ENCODE measurements at regions not wholly inside any gene's neighbourhood (a gene's known extent, or its start where the extent isn't known, plus 50 kb on each side); places are given as distances from the start of the nearest gene placed in this dataset.

DNA sequence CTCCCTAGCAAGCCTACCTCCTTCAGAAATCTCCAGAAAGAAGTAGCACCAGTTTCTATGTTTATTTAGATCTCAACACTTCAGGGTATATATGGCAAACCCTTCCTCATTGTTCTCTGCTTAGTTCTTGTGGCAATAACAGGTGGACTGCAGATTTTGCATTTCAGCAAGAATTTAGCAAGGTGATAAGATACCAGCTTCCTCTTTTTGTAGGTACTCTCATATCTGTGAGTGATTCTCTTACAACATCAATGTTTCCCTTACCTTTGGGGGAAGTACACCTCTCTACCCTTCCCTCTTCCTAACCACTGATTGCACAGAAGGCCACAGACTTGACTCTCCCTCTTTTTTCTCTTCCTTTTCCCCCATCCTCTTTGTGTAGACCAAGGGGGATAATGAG lies 230.9 kb upstream of the SESN3 start:
- TF ChIP-seq SIN3A (IDR thresholded peaks at IDR 0.05; ENCODE audit: borderline replicate concordance, insufficient read depth, low read depth, low read length), result no peak
- TF ChIP-seq, protein P1, sequence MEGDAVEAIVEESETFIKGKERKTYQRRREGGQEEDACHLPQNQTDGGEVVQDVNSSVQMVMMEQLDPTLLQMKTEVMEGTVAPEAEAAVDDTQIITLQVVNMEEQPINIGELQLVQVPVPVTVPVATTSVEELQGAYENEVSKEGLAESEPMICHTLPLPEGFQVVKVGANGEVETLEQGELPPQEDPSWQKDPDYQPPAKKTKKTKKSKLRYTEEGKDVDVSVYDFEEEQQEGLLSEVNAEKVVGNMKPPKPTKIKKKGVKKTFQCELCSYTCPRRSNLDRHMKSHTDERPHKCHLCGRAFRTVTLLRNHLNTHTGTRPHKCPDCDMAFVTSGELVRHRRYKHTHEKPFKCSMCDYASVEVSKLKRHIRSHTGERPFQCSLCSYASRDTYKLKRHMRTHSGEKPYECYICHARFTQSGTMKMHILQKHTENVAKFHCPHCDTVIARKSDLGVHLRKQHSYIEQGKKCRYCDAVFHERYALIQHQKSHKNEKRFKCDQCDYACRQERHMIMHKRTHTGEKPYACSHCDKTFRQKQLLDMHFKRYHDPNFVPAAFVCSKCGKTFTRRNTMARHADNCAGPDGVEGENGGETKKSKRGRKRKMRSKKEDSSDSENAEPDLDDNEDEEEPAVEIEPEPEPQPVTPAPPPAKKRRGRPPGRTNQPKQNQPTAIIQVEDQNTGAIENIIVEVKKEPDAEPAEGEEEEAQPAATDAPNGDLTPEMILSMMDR (IDR thresholded peaks at IDR 0.05), result no peak
- TF ChIP-seq, protein P2, sequence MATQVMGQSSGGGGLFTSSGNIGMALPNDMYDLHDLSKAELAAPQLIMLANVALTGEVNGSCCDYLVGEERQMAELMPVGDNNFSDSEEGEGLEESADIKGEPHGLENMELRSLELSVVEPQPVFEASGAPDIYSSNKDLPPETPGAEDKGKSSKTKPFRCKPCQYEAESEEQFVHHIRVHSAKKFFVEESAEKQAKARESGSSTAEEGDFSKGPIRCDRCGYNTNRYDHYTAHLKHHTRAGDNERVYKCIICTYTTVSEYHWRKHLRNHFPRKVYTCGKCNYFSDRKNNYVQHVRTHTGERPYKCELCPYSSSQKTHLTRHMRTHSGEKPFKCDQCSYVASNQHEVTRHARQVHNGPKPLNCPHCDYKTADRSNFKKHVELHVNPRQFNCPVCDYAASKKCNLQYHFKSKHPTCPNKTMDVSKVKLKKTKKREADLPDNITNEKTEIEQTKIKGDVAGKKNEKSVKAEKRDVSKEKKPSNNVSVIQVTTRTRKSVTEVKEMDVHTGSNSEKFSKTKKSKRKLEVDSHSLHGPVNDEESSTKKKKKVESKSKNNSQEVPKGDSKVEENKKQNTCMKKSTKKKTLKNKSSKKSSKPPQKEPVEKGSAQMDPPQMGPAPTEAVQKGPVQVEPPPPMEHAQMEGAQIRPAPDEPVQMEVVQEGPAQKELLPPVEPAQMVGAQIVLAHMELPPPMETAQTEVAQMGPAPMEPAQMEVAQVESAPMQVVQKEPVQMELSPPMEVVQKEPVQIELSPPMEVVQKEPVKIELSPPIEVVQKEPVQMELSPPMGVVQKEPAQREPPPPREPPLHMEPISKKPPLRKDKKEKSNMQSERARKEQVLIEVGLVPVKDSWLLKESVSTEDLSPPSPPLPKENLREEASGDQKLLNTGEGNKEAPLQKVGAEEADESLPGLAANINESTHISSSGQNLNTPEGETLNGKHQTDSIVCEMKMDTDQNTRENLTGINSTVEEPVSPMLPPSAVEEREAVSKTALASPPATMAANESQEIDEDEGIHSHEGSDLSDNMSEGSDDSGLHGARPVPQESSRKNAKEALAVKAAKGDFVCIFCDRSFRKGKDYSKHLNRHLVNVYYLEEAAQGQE (IDR thresholded peaks at IDR 0.05; ENCODE audit: insufficient read depth in 1 of 2, low read depth in 2 of 2, low read length in 1 of 2), result no peak
- no peak for TF ChIP-seq TCF7L2 (IDR thresholded peaks at IDR 0.05; ENCODE audit: low read depth, low read length)
- TF ChIP-seq POLR2AphosphoS5 (IDR thresholded peaks at IDR 0.05; ENCODE audit: low read depth, low read length), result no peak

All from Panc1 (cell line).